Vagina (tissue), 2 donors: ENCODE measurements at regions not wholly inside any gene's neighbourhood (a gene's known extent, or its start where the extent isn't known, plus 50 kb on each side); places are given as distances from the start of the nearest gene placed in this dataset.

ENCODE experiments used
- DNase-seq, 2 donors: peaks; one replicate each; pipeline ENCODE4 v3.0.0-alpha.2; 2017; ENCODE audit errors: extremely low spot score in 2 of 2
- H3K27ac ChIP-seq: fragments of 200-600 bp; sonication (generic); one replicate; pipeline ENCODE4 v1.5.1; 2019
- H3K27me3 ChIP-seq: fragments of 200-600 bp; sonication (generic); one replicate; pipeline ENCODE4 v1.5.1; 2019
- H3K36me3 ChIP-seq, 2 donors: fragments of 200-600 bp; sonication (generic); one replicate each; pipeline ENCODE4 v1.5.1; 2017 to 2019
- H3K4me1 ChIP-seq: fragments of 200-600 bp; sonication (generic); one replicate; pipeline ENCODE4 v1.5.1; 2019
- H3K4me3 ChIP-seq, 2 donors: fragments of 200-600 bp; sonication (generic); 1 replicate in 1 of 2; 2 replicates in 1 of 2; pipeline ENCODE4 v1.5.1; 2016 to 2019
- H3K9me3 ChIP-seq: fragments of 200-600 bp; sonication (generic); one replicate; pipeline ENCODE4 v1.5.1; 2019
- POLR2A ChIP-seq, 2 donors: fragments of 450-650 bp; IDR thresholded peaks; one replicate each; pipeline ENCODE4 v1.6.1; 2017; ENCODE audit warnings: antibody characterized with exemption in 2 of 2, mild to moderate bottlenecking in 2 of 2, moderate library complexity in 2 of 2
- POLR2AphosphoS5 ChIP-seq, 2 donors: sonication (generic); formaldehyde crosslinking; IDR thresholded peaks; one replicate each; pipeline ENCODE4 v1.9.0; 2017; ENCODE audit warnings: antibody characterized with exemption in 2 of 2, mild to moderate bottlenecking in 2 of 2, low read depth in 1 of 2; ENCODE audit not compliant: insufficient read depth in 1 of 2
- intact Hi-C: fragments of 100-400 bp; cut with DNase I; formaldehyde crosslinking; loops from one replicate; pipeline ENCODE4 v1.15.1; 2023
- TF ChIP-seq, protein P1 (sequence below), 3 experiments: fragments of 450-650 bp in 2 of 3; fragments of 200-600 bp in 1 of 3; sonication (generic) in 1 of 3; IDR thresholded peaks; one replicate each; pipeline ENCODE4 v1.5.1; 2017 to 2019; ENCODE audit warnings: antibody characterized with exemption in 3 of 3, mild to moderate bottlenecking in 2 of 3, moderate library complexity in 2 of 3

GRCh38 chr2:20937353-20937752 lies 106.5 kb downstream of the APOB start:
- H3K36me3 ChIP-seq, result no peaks in the 10 kb centered on the region
- H3K9me3 ChIP-seq, result no peaks in the 10 kb centered on the region
- intact Hi-C loops, result no loop called here
- H3K27ac ChIP-seq, result no peak overlapping the region
- TF ChIP-seq, protein P1, sequence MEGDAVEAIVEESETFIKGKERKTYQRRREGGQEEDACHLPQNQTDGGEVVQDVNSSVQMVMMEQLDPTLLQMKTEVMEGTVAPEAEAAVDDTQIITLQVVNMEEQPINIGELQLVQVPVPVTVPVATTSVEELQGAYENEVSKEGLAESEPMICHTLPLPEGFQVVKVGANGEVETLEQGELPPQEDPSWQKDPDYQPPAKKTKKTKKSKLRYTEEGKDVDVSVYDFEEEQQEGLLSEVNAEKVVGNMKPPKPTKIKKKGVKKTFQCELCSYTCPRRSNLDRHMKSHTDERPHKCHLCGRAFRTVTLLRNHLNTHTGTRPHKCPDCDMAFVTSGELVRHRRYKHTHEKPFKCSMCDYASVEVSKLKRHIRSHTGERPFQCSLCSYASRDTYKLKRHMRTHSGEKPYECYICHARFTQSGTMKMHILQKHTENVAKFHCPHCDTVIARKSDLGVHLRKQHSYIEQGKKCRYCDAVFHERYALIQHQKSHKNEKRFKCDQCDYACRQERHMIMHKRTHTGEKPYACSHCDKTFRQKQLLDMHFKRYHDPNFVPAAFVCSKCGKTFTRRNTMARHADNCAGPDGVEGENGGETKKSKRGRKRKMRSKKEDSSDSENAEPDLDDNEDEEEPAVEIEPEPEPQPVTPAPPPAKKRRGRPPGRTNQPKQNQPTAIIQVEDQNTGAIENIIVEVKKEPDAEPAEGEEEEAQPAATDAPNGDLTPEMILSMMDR (IDR thresholded peaks at IDR 0.05), result no peak
- TF ChIP-seq POLR2A (IDR thresholded peaks at IDR 0.05) (no peak), POLR2AphosphoS5 (IDR thresholded peaks at IDR 0.05; ENCODE audit: insufficient read depth in 1 of 2, low read depth in 1 of 2) (no peak)
- no peak overlapping the region for H3K4me3 ChIP-seq
- no peaks in the 10 kb centered on the region for H3K27me3 ChIP-seq
- DNase-seq, result no peak
- H3K4me1 ChIP-seq, result peaks cover 17% of the 10 kb centered on the region

- Histone ChIP-seq H3K4me1 (peaks cover 5% of the 10 kb centered on the region), H3K27me3 (no peaks in the 10 kb centered on the region), H3K9me3 (no peaks in the 10 kb centered on the region), H3K4me3 (no peak overlapping the region), H3K36me3 (no peaks in the 10 kb centered on the region), H3K27ac (no peak overlapping the region)
- TF ChIP-seq POLR2AphosphoS5 (IDR thresholded peaks at IDR 0.05; ENCODE audit: insufficient read depth in 1 of 2, low read depth in 1 of 2) (no peak), POLR2A (IDR thresholded peaks at IDR 0.05) (no peak)
- TF ChIP-seq, protein P1 (IDR thresholded peaks at IDR 0.05), result no peak
- no peak for DNase-seq
- intact Hi-C loops, result no loop called here
Measured at GRCh38 chr2:20935168-20935775, 108.6 kb downstream of the APOB start.

- Histone ChIP-seq H3K9me3 (no peaks in the 10 kb centered on the region), H3K27me3 (no peaks in the 10 kb centered on the region), H3K4me1 (peaks cover 4% of the 10 kb centered on the region), H3K27ac (no peak overlapping the region), H3K4me3 (no peak overlapping the region), H3K36me3 (no peaks in the 10 kb centered on the region)
- TF ChIP-seq POLR2AphosphoS5 (IDR thresholded peaks at IDR 0.05; ENCODE audit: insufficient read depth in 1 of 2, low read depth in 1 of 2) (no peak), POLR2A (IDR thresholded peaks at IDR 0.05) (no peak)
- TF ChIP-seq, protein P1 (IDR thresholded peaks at IDR 0.05), result no peak
- intact Hi-C loops, result no loop called here
- no peak for DNase-seq
Measured at GRCh38 chr2:20934236-20934635, 109.6 kb downstream of the APOB start.

GRCh38 chr2:20933714-20934113 lies 110.2 kb downstream of the APOB start:
- TF ChIP-seq, protein P1 (IDR thresholded peaks at IDR 0.05), result no peak
- no peak for TF ChIP-seq POLR2A (IDR thresholded peaks at IDR 0.05)
- no peak for TF ChIP-seq POLR2AphosphoS5 (IDR thresholded peaks at IDR 0.05; ENCODE audit: insufficient read depth in 1 of 2, low read depth in 1 of 2)
- Histone ChIP-seq H3K9me3 (no peaks in the 10 kb centered on the region), H3K27me3 (no peaks in the 10 kb centered on the region), H3K4me3 (no peak overlapping the region), H3K27ac (no peak overlapping the region), H3K4me1 (no peaks in the 10 kb centered on the region), H3K36me3 (no peaks in the 10 kb centered on the region)
- intact Hi-C loops, result no loop called here
- no peak for DNase-seq

- H3K27ac ChIP-seq, result no peak overlapping the region
- H3K27me3 ChIP-seq, result no peaks in the 10 kb centered on the region
- intact Hi-C loops, result no loop called here
Measured at GRCh38 chr2:20931346-20931745, 108.4 kb upstream of the LDAH start.

More at GRCh38 chr2:20931346-20931745, 108.4 kb upstream of the LDAH start:
- TF ChIP-seq POLR2A (IDR thresholded peaks at IDR 0.05) (no peak), POLR2AphosphoS5 (IDR thresholded peaks at IDR 0.05; ENCODE audit: insufficient read depth in 1 of 2, low read depth in 1 of 2) (no peak)
- TF ChIP-seq, protein P1 (IDR thresholded peaks at IDR 0.05), result no peak
- no peak for DNase-seq
- H3K4me3 ChIP-seq, result no peak overlapping the region
- H3K36me3 ChIP-seq, result no peaks in the 10 kb centered on the region
- H3K4me1 ChIP-seq, result no peaks in the 10 kb centered on the region
- H3K9me3 ChIP-seq, result no peaks in the 10 kb centered on the region
